HepG2 (cell line): ENCODE measurements at regions not wholly inside any gene's neighbourhood (a gene's known extent, or its start where the extent isn't known, plus 50 kb on each side); places are given as distances from the start of the nearest gene placed in this dataset.
A peak's percentile ranks its signal among the peaks of the same experiment; 100 is the strongest.

ENCODE experiments used
- ATAC-seq: fragments of 200-7000 bp; cut with Tn5 transposase; 3 replicates; pipeline ENCODE4 v1.9.1; 2020; ENCODE audit warnings: mild to moderate bottlenecking, moderate library complexity
- BruUV-seq: library from RNA; stranded (reverse); fragments of 400-500 nt; replicated peaks from 2 replicates; lab custom pipeline; 2021; lab: Mats Ljungman, UMichigan
- CTCF ChIA-PET: fragments of 300-600 bp; formaldehyde crosslinking; extraction: SDS; loops from one replicate; lab custom pipeline; 2021; ENCODE audit warnings: low total read pairs, inconsistent platforms, low intra/inter-chr PET ratio; lab: Yijun Ruan, JAX
- POLR2A ChIA-PET: fragments of 350-600 bp; sonication (Branson Sonifier 250); formaldehyde crosslinking; loops from one replicate; lab custom pipeline; 2020; ENCODE audit warnings: antibody characterized with exemption, inconsistent platforms; lab: Yijun Ruan, JAX
- DNase-seq: peaks from one replicate; pipeline ENCODE4 v3.0.0-alpha.2; 2015; ENCODE audit warnings: low spot score
- FAIRE-seq: peaks from 3 replicates; lab custom pipeline; 2011; peaks lifted over from hg19 to GRCh38; lab: Jason Lieb, UNC
- H2AFZ ChIP-seq: one replicate; pipeline ENCODE4 v1.6.1; 2011; ENCODE audit warnings: low read length, inconsistent platforms
- H3K27ac ChIP-seq: fragments of 300-600 bp; 3 replicates; pipeline ENCODE4 v1.8.0; 2011; ENCODE audit warnings: mixed run types, mild to moderate bottlenecking, mixed read lengths, low read length, inconsistent platforms; ENCODE audit not compliant: insufficient read depth; ENCODE audit errors: extremely low read length
- H3K27me3 ChIP-seq, 2 experiments: fragments of 200-600 bp in 1 of 2; 2 replicates in 1 of 2; 3 replicates in 1 of 2; pipeline versions ENCODE4 v1.6.0 to v1.8.0; 2011; ENCODE audit warnings: low read length in 2 of 2, mild to moderate bottlenecking in 2 of 2, moderate library complexity in 2 of 2, inconsistent platforms in 1 of 2; ENCODE audit not compliant: insufficient read depth in 2 of 2, control insufficient read depth in 1 of 2
- H3K36me3 ChIP-seq, 2 experiments: fragments of 200-600 bp in 1 of 2; replicated peaks in 1 of 2; 2 replicates in 1 of 2; 3 replicates in 1 of 2; pipeline versions ENCODE4 v1.5.1 to v1.8.0; 2011; ENCODE audit warnings: low read length in 2 of 2, inconsistent platforms in 1 of 2; ENCODE audit not compliant: insufficient read depth in 2 of 2, control insufficient read depth in 1 of 2
- H3K4me1 ChIP-seq: 2 replicates; pipeline ENCODE4 v1.5.1; 2012; ENCODE audit warnings: low read length, inconsistent platforms; ENCODE audit not compliant: insufficient read depth
- H3K4me2 ChIP-seq: 2 replicates; pipeline ENCODE4 v1.6.0; 2011; ENCODE audit warnings: low read depth, low read length, inconsistent platforms
- H3K4me3 ChIP-seq, 3 experiments: fragments of 200-600 bp in 1 of 3; sonication (generic), shearing (Covaris generic) in 1 of 3; replicated peaks in 1 of 3; 2 replicates each; pipeline ENCODE4 v1.5.1; 2011 to 2016; ENCODE audit warnings: low read length in 3 of 3, inconsistent platforms in 2 of 3, low read depth in 2 of 3, mild to moderate bottlenecking in 2 of 3, control low read depth in 1 of 3, mixed read lengths in 1 of 3; ENCODE audit not compliant: insufficient read depth in 1 of 3
- H3K79me2 ChIP-seq: one replicate; pipeline ENCODE4 v1.6.1; 2011; ENCODE audit warnings: low read length, inconsistent platforms; ENCODE audit not compliant: insufficient read depth
- H3K9ac ChIP-seq: 2 replicates; pipeline ENCODE4 v1.6.0; 2011; ENCODE audit warnings: mild to moderate bottlenecking, low read depth, low read length, inconsistent platforms; ENCODE audit not compliant: insufficient read depth
- H3K9me3 ChIP-seq: 2 replicates; pipeline ENCODE4 v1.5.1; 2012; ENCODE audit warnings: mild to moderate bottlenecking, low read length
- H4K20me1 ChIP-seq: 2 replicates; pipeline ENCODE4 v1.6.0; 2011; ENCODE audit warnings: inconsistent platforms, mild to moderate bottlenecking, low read length, moderate library complexity; ENCODE audit not compliant: insufficient read depth
- PRDM4 ChIP-seq: sonication (generic); formaldehyde crosslinking; IDR thresholded peaks from 2 replicates; pipeline ENCODE4 v1.9.0; 2021; ENCODE audit warnings: missing genetic modification reagents, borderline replicate concordance
- REST ChIP-seq, 2 experiments: IDR thresholded peaks; 2 replicates each; pipeline ENCODE4 v1.6.1; 2011 to 2012; ENCODE audit warnings: low read length in 2 of 2, borderline replicate concordance in 1 of 2, low read depth in 1 of 2, mild to moderate bottlenecking in 1 of 2, moderate library complexity in 1 of 2
- SP4 ChIP-seq: sonication (generic); formaldehyde crosslinking; IDR thresholded peaks from 2 replicates; pipeline ENCODE4 v1.8.1; 2023; ENCODE audit warnings: mild to moderate bottlenecking, missing genetic modification reagents
- TAF15 ChIP-seq: fragments of 200-400 bp; formaldehyde crosslinking; IDR thresholded peaks from one replicate; pipeline ENCODE4 v1.6.1; 2018; ENCODE audit warnings: mild to moderate bottlenecking, low read depth, low read length; ENCODE audit not compliant: poor library complexity, severe bottlenecking
- ZBTB42 ChIP-seq: sonication (generic); formaldehyde crosslinking; IDR thresholded peaks from 2 replicates; pipeline ENCODE4 v1.5.0; 2020; ENCODE audit warnings: mild to moderate bottlenecking, missing genetic modification reagents
- whole genome bisulfite sequencing: methylation state at CpG from one replicate; pipeline ENCODE4 v1.1.6; 2017; ENCODE audit warnings: low lambda C conversion rate; 5-methylcytosine and 5-hydroxymethylcytosine counted together
- in situ Hi-C: cut with HindIII; loops from 2 replicates; pipeline ENCODE4 v1.10.0; 2017; ENCODE audit warnings: low pct_unique_long_range_greater_than_20kb; ENCODE audit not compliant: extremely low pct_ligation_motif_present
- intact Hi-C: fragments of 100-400 bp; cut with micrococcal nuclease; formaldehyde crosslinking; loops from one replicate; pipeline ENCODE4 v1.10.0; 2022; ENCODE audit not compliant: unreplicated experiment

DNA sequence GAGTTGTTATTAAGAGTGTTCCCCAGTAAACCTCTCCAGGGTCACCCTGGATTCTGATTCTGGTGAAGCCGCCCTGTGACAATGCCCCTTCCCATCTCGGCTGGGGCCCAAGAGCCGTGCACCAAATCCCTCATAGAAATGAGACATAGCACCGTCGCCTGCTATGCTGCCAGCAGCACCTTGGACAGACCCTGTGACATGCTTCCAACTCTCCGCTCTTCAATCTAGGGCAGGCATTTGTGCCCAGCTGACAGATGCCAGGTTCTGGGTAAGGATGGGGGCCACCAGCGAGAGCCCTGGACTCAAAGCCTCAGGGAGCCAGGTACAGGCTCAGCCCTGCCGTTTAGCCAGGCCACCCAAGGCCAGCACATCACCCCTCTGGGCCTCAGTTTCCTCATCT, 55.8 kb upstream of the TCF20 start:
- FAIRE-seq = no peak
- in situ Hi-C loops = no loop called here
- DNase-seq = no peak
- H3K27me3 ChIP-seq = peaks cover 0 to 28% of the 10 kb centered on the region in 2 experiments; a peak in 3 of 5 replicates
- H3K9me3 ChIP-seq = no peaks in the 10 kb centered on the region
- ChIA-PET CTCF (no interaction called here), POLR2A (no interaction called here)
- WGBS = 33% methylated on average over 6 of the region's 8 CpGs
- no TSS peak for BruUV-seq
- TF ChIP-seq ZBTB42 (CRISPR knock-in tag) (no peak), REST (IDR thresholded peaks at IDR 0.05; ENCODE audit: borderline replicate concordance in 1 of 2, low read depth in 1 of 2, low read length in 2 of 2) (peak; percentile 1 to 61; a peak in 3 of 4 replicates), PRDM4 (CRISPR knock-in tag) (no peak), TAF15 (no peak), SP4 (CRISPR knock-in tag) (no peak)
- no peak overlapping the region for H3K27ac ChIP-seq
- ATAC-seq = no peak
- no peaks in the 10 kb centered on the region for H3K36me3 ChIP-seq
- no peak overlapping the region for H3K9ac ChIP-seq
- H3K4me1 ChIP-seq = no peaks in the 10 kb centered on the region
- intact Hi-C loops = no loop called here
- no peaks in the 10 kb centered on the region for H4K20me1 ChIP-seq
- no peak overlapping the region for H3K4me2 ChIP-seq
- no peak overlapping the region for H2AFZ ChIP-seq
- H3K79me2 ChIP-seq = no peaks in the 10 kb centered on the region
- H3K4me3 ChIP-seq = no peak overlapping the region
